Body of pancreas (tissue), 4 donors: ENCODE measurements at regions not wholly inside any gene's neighbourhood (a gene's known extent, or its start where the extent isn't known, plus 50 kb on each side); places are given as distances from the start of the nearest gene placed in this dataset.

Source experiments
- CTCF ChIP-seq, 7 experiments: fragments of 450-650 bp in 4 of 7; fragments of 200-600 bp in 3 of 7; sonication (generic) in 3 of 7; IDR thresholded peaks; one replicate each; pipeline ENCODE4 v1.5.1; 2016 to 2019; ENCODE audit warnings: antibody characterized with exemption in 7 of 7
- POLR2A ChIP-seq, 3 donors: fragments of 450-650 bp; IDR thresholded peaks; one replicate each; pipeline ENCODE4 v1.6.1; 2016; ENCODE audit warnings: antibody characterized with exemption in 3 of 3, mild to moderate bottlenecking in 2 of 3

DNA sequence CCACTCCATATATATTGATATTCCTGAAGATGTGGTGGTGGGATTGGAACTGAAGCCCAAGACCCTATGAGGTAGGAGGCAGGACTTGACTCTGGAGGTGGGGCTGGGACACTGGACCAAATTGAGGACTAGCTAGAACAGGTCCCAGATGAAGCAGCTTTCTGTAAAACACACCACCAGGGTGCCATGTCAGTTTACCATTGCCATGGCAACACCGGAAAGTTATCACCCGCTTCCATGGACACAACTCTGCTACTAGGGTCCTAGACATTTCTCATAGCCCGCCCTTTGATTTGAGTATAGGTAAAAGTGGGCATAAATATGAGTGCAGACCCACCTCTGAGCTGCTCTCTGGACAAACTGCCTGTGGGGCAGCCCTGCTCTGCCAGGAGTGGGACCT, 490.5 kb upstream of the PFKP start:
- TF ChIP-seq POLR2A (IDR thresholded peaks at IDR 0.05) (no peak), CTCF (IDR thresholded peaks at IDR 0.05) (no peak)
